AG04450 (cell line): ENCODE measurements at regions not wholly inside any gene's neighbourhood (a gene's known extent, or its start where the extent isn't known, plus 50 kb on each side); places are given as distances from the start of the nearest gene placed in this dataset. TPM values are rescaled to one million over a fixed set of nuclear protein-coding genes. Genes with fewer than 3 reads are reported as not detected.
"Not testable (repeated sequence)": the region's sequence is repeated elsewhere in the genome, so short reads cannot be mapped to it uniquely, and the experiment has no call there.

ENCODE experiments used
- CTCF ChIA-PET: fragments of 300-600, 350-600 bp; formaldehyde crosslinking; extraction: SDS; loops from one replicate; lab custom pipeline; 2022; ENCODE audit warnings: antibody characterized with exemption, inconsistent platforms; lab: Charles Lee
- POLR2A ChIA-PET: fragments of 350-600 bp; formaldehyde crosslinking; extraction: SDS; loops from one replicate; lab custom pipeline; 2021; ENCODE audit warnings: antibody characterized with exemption, inconsistent platforms; lab: Yijun Ruan, JAX
- DNase-seq: peaks from one replicate; pipeline ENCODE4 v3.0.0-alpha.2; 2011; ENCODE audit warnings: low read depth, low spot score
- H3K27ac ChIP-seq: one replicate; pipeline ENCODE4 v1.5.1; 2012; ENCODE audit warnings: low read depth, low read length, control low read depth
- H3K27me3 ChIP-seq: one replicate; pipeline ENCODE4 v1.6.0; 2012; ENCODE audit warnings: low read length; ENCODE audit not compliant: control insufficient read depth, insufficient read depth
- H3K4me3 ChIP-seq: 2 replicates; pipeline ENCODE4 v1.5.1; 2011; ENCODE audit warnings: mild to moderate bottlenecking, low read depth, low read length, control low read depth
- H3K9me3 ChIP-seq: 2 replicates; pipeline ENCODE4 v1.5.1; 2012; ENCODE audit warnings: low read length; ENCODE audit not compliant: control insufficient read depth, insufficient read depth
- CTCF ChIP-seq: IDR thresholded peaks from 2 replicates; pipeline ENCODE4 v1.5.1; 2011; ENCODE audit warnings: low read depth, low read length, control low read depth, inconsistent platforms
- small RNA-seq: library from RNA; depleted of rRNA; stranded (forward); fragments of <200 nt; gene quantifications from one replicate; pipeline ENCODE3, GENCODE V24; 2012; ENCODE audit warnings: low read depth; ENCODE audit not compliant: insufficient read length

GRCh38 chr7:32643194-32643593 is 147.9 kb downstream of the AVL9 start:
- Histone ChIP-seq H3K27ac (no peak overlapping the region), H3K4me3 (no peak overlapping the region), H3K9me3 (no peaks in the 10 kb centered on the region), H3K27me3 (no peaks in the 10 kb centered on the region)
- ChIA-PET POLR2A (no interaction called here), CTCF (no interaction called here)
- DNase-seq, result no peak
- no peak for TF ChIP-seq CTCF

DNA sequence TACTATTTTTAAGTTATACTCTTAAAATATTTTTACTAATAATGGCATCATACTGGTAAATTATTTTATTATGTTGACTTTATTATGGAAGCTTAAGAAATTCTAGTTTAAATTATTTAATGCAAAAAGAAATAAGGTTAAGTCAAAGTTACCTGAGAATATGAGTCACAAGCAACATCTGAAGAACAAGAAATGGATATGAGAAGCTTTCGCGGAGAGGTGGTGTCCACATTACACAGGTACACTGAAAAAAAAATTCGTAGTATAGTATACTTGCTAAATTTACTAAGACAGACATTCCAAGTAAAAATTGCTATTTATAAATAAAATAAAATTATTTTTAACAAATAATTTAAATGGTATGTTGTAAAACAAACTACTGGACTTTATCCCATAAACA is 143.8 kb downstream of the AVL9 start:
- Histone ChIP-seq H3K27me3 (no peaks in the 10 kb centered on the region), H3K9me3 (no peaks in the 10 kb centered on the region), H3K4me3 (no peak overlapping the region), H3K27ac (no peak overlapping the region)
- POLR2A ChIA-PET, result no interaction called here
- CTCF ChIA-PET, result no interaction called here
- DNase-seq, result no peak
- TF ChIP-seq CTCF, result no peak

- CTCF ChIA-PET, DNase-seq, H3K27me3 ChIP-seq, H3K4me3 ChIP-seq, H3K9me3 ChIP-seq, POLR2A ChIA-PET, H3K27ac ChIP-seq: not testable (repeated sequence)
These were observed 143.3 kb downstream of the AVL9 start for GRCh38 chr7:32638479-32639121.

Small RNAs in the stretch of these regions (small RNA-seq; reads per million reads assigned to genes)
- not detected for gene AC018645.1
- not detected for gene MIR550A2
- not detected for gene RF00322
